GM12878 (cell line): ENCODE measurements at regions not wholly inside any gene's neighbourhood (a gene's known extent, or its start where the extent isn't known, plus 50 kb on each side); places are given as distances from the start of the nearest gene placed in this dataset.

Experiments used
- ATAC-seq: fragments of 200-7000 bp; cut with Tn5 transposase; 3 replicates; pipeline ENCODE4 v1.9.1; 2020; ENCODE audit warnings: mild to moderate bottlenecking, moderate library complexity
- BruUV-seq: library from RNA; stranded (reverse); fragments of 400-500 nt; replicated peaks from 2 replicates; lab custom pipeline; 2021; lab: Mats Ljungman, UMichigan
- CTCF ChIA-PET: fragments of 300-600 bp; sonication (Branson Sonifier 250); formaldehyde crosslinking; extraction: SDS; loops from one replicate; lab custom pipeline; 2021; ENCODE audit warnings: inconsistent platforms; lab: Yijun Ruan, JAX
- POLR2A ChIA-PET: fragments of 350-600 bp; formaldehyde crosslinking; extraction: SDS; loops from one replicate; lab custom pipeline; 2021; ENCODE audit warnings: inconsistent platforms; lab: Charles Lee
- RAD21 ChIA-PET: fragments of 300-600 bp; sonication (Branson Sonifier 250); formaldehyde crosslinking; loops from one replicate; lab custom pipeline; 2023; ENCODE audit warnings: antibody characterized with exemption; ENCODE audit not compliant: unreplicated experiment; lab: Charles Lee
- SMC1A ChIA-PET: fragments of 300-600 bp; sonication (Branson Sonifier 250); formaldehyde crosslinking; loops from one replicate; lab custom pipeline; 2023; ENCODE audit not compliant: unreplicated experiment, uncharacterized antibody; lab: Charles Lee
- DNase-seq: peaks from one replicate; pipeline ENCODE4 v3.0.0-alpha.2; 2011; ENCODE audit warnings: low read depth, low spot score
- FAIRE-seq: peaks from 3 replicates; lab custom pipeline; 2011; peaks lifted over from hg19 to GRCh38; lab: Jason Lieb, UNC
- H2AFZ ChIP-seq: 2 replicates; pipeline ENCODE4 v1.6.0; 2011; ENCODE audit warnings: low read depth, low read length, control low read depth; ENCODE audit not compliant: control insufficient read depth
- H3K27ac ChIP-seq: 2 replicates; pipeline ENCODE4 v1.5.1; 2011; ENCODE audit warnings: control low read depth; ENCODE audit not compliant: control insufficient read depth, insufficient read depth
- H3K27me3 ChIP-seq, 2 experiments: replicated peaks in 1 of 2; 2 replicates each; pipeline versions ENCODE4 v1.6.0 to v1.6.1; 2011; ENCODE audit warnings: low read length in 1 of 2; ENCODE audit not compliant: control insufficient read depth in 2 of 2, insufficient read depth in 2 of 2
- H3K36me3 ChIP-seq, 2 experiments: 2 replicates each; pipeline ENCODE4 v1.5.1; 2011; ENCODE audit warnings: low read length in 1 of 2; ENCODE audit not compliant: control insufficient read depth in 2 of 2, insufficient read depth in 2 of 2
- H3K4me1 ChIP-seq: 2 replicates; pipeline ENCODE4 v1.6.1; 2011; ENCODE audit warnings: mild to moderate bottlenecking, low read length, moderate library complexity, mixed read lengths; ENCODE audit not compliant: control insufficient read depth, insufficient read depth
- H3K4me2 ChIP-seq: 2 replicates; pipeline ENCODE4 v1.6.0; 2011; ENCODE audit warnings: control low read depth; ENCODE audit not compliant: control insufficient read depth, insufficient read depth
- H3K4me3 ChIP-seq: fragments of 200-600 bp; sonication (generic); 2 replicates; pipeline ENCODE4 v1.5.1; 2016
- H3K79me2 ChIP-seq: 2 replicates; pipeline ENCODE4 v1.6.0; 2011; ENCODE audit warnings: low read length; ENCODE audit not compliant: control insufficient read depth, insufficient read depth
- H3K9ac ChIP-seq: 2 replicates; pipeline ENCODE4 v1.8.0; 2011; ENCODE audit warnings: low read length, control low read depth, mixed read lengths; ENCODE audit not compliant: control insufficient read depth, insufficient read depth
- H3K9me3 ChIP-seq: replicated peaks from 3 replicates; pipeline ENCODE4 v1.5.1; 2011; ENCODE audit warnings: mild to moderate bottlenecking, low read length; ENCODE audit not compliant: control insufficient read depth, insufficient read depth
- H4K20me1 ChIP-seq: 2 replicates; pipeline ENCODE4 v1.6.0; 2011; ENCODE audit not compliant: control insufficient read depth, insufficient read depth
- BMI1 ChIP-seq: fragments of 450-650 bp; IDR thresholded peaks from 2 replicates; pipeline ENCODE4 v1.6.1; 2016; ENCODE audit warnings: mild to moderate bottlenecking, moderate library complexity, borderline replicate concordance
- CREB1 ChIP-seq: IDR thresholded peaks from 2 replicates; pipeline ENCODE4 v1.6.1; 2012; ENCODE audit warnings: low read depth, mild to moderate bottlenecking, inconsistent platforms
- DPF2 ChIP-seq: fragments of 450-650 bp; IDR thresholded peaks from 2 replicates; pipeline ENCODE4 v1.6.1; 2017; ENCODE audit warnings: mild to moderate bottlenecking
- GATAD2B ChIP-seq: fragments of 450-650 bp; conservative IDR thresholded peaks from 2 replicates; pipeline ENCODE4 v1.6.1; 2017; ENCODE audit warnings: low read depth, mild to moderate bottlenecking, moderate library complexity
- NR2C2 ChIP-seq: IDR thresholded peaks from 2 replicates; pipeline ENCODE4 v1.6.1; 2011; ENCODE audit warnings: borderline replicate concordance, low read depth; ENCODE audit not compliant: control insufficient read depth, insufficient read length
- RFX5 ChIP-seq: IDR thresholded peaks from 2 replicates; pipeline ENCODE4 v1.6.1; 2011; ENCODE audit warnings: low read depth, low read length, improper control_type of control experiment
- SP1 ChIP-seq: IDR thresholded peaks from one replicate; pipeline ENCODE4 v1.6.1; 2011; ENCODE audit warnings: low read depth, low read length
- TBL1XR1 ChIP-seq: IDR thresholded peaks from 2 replicates; pipeline ENCODE4 v1.6.1; 2012; ENCODE audit warnings: low read depth, low read length, improper control_type of control experiment
- ZBTB11 ChIP-seq: fragments of 450-650 bp; formaldehyde crosslinking; IDR thresholded peaks from 2 replicates; pipeline ENCODE4 v1.5.0; 2022; ENCODE audit warnings: mild to moderate bottlenecking, missing genetic modification characterization
- in situ Hi-C: fragments of 300-500 bp; cut with MboI; formaldehyde crosslinking; loops from 9 replicates; pipeline ENCODE4 v1.14.3; 2018; ENCODE audit warnings: mixed read lengths
- intact Hi-C: fragments of 100-400 bp; cut with micrococcal nuclease; formaldehyde crosslinking; loops from one replicate; pipeline ENCODE4 v1.14.2; 2022; ENCODE audit not compliant: unreplicated experiment
- TF ChIP-seq, protein P1 (sequence below): fragments of 450-650 bp; formaldehyde crosslinking; IDR thresholded peaks from 2 replicates; pipeline ENCODE4 v1.4.0; 2020; ENCODE audit warnings: mild to moderate bottlenecking, moderate library complexity

GRCh38 chr5:106414342-106414741, 1256.4 kb downstream of the EFNA5 start (continued):
- TF ChIP-seq, protein P1, sequence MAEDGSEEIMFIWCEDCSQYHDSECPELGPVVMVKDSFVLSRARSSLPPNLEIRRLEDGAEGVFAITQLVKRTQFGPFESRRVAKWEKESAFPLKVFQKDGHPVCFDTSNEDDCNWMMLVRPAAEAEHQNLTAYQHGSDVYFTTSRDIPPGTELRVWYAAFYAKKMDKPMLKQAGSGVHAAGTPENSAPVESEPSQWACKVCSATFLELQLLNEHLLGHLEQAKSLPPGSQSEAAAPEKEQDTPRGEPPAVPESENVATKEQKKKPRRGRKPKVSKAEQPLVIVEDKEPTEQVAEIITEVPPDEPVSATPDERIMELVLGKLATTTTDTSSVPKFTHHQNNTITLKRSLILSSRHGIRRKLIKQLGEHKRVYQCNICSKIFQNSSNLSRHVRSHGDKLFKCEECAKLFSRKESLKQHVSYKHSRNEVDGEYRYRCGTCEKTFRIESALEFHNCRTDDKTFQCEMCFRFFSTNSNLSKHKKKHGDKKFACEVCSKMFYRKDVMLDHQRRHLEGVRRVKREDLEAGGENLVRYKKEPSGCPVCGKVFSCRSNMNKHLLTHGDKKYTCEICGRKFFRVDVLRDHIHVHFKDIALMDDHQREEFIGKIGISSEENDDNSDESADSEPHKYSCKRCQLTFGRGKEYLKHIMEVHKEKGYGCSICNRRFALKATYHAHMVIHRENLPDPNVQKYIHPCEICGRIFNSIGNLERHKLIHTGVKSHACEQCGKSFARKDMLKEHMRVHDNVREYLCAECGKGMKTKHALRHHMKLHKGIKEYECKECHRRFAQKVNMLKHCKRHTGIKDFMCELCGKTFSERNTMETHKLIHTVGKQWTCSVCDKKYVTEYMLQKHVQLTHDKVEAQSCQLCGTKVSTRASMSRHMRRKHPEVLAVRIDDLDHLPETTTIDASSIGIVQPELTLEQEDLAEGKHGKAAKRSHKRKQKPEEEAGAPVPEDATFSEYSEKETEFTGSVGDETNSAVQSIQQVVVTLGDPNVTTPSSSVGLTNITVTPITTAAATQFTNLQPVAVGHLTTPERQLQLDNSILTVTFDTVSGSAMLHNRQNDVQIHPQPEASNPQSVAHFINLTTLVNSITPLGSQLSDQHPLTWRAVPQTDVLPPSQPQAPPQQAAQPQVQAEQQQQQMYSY (CRISPR knock-in tag), result no peak
- TF ChIP-seq DPF2 (no peak), RFX5 (no peak)
- TF ChIP-seq, all 136 proteins: peak for 0

GRCh38 chr5:106412606-106413005, 1258.1 kb downstream of the EFNA5 start:
- H3K79me2 ChIP-seq, result no peaks in the 10 kb centered on the region
- H3K4me2 ChIP-seq, result no peak overlapping the region
- no peak overlapping the region for H2AFZ ChIP-seq
- H3K36me3 ChIP-seq, result no peaks in the 10 kb centered on the region
- FAIRE-seq, result no peak
- ATAC-seq, result no peak
- POLR2A ChIA-PET, result no interaction called here
- no peak overlapping the region for H3K9ac ChIP-seq
- no TSS peak for BruUV-seq
- RAD21 ChIA-PET, result no interaction called here
- no peaks in the 10 kb centered on the region for H3K27me3 ChIP-seq
- no peak overlapping the region for H3K4me3 ChIP-seq
- CTCF ChIA-PET, result interaction anchor here (1.6 kb wide), 1 partner anchor 27 kb away, joined by 4 read pairs; no protein-coding TSS in a partner anchor
- SMC1A ChIA-PET, result interaction anchor here (2.2 kb wide), 1 partner anchor 12 kb away, joined by 6 read pairs; no protein-coding TSS in a partner anchor
- H3K9me3 ChIP-seq, result no peaks in the 10 kb centered on the region
- in situ Hi-C loops, result no loop called here
- H3K27ac ChIP-seq, result no peak overlapping the region
- no peaks in the 10 kb centered on the region for H4K20me1 ChIP-seq
- TF ChIP-seq CREB1 (no peak), GATAD2B (no peak), TBL1XR1 (no peak), SP1 (no peak), ZBTB11 (CRISPR knock-in tag) (no peak), NR2C2 (no peak), BMI1 (no peak)
- H3K4me1 ChIP-seq, result no peaks in the 10 kb centered on the region
- DNase-seq, result no peak
- intact Hi-C loops, result no loop called here
